ENCODE measurements at regions not wholly inside any gene's neighbourhood (a gene's known extent, or its start where the extent isn't known, plus 50 kb on each side); places are given as distances from the start of the nearest gene placed in this dataset.
"Not testable (repeated sequence)": the region's sequence is repeated elsewhere in the genome, so short reads cannot be mapped to it uniquely, and the experiment has no call there.

- no peak for DNase-seq
Measured at GRCh38 chrX:112577146-112577545, 102.6 kb downstream of the LHFPL1 start.

- DNase-seq: no peak
Measured at GRCh38 chrX:112571388-112571787, 108.3 kb downstream of the LHFPL1 start.

- DNase-seq: no peak
Measured at GRCh38 chrX:112555831-112556230, 123.9 kb downstream of the LHFPL1 start.

- DNase-seq: no peak
Measured at GRCh38 chrX:112545051-112545450, 134.7 kb downstream of the LHFPL1 start.

- DNase-seq: no peak
Measured at GRCh38 chrX:112536544-112536943, 143.2 kb downstream of the LHFPL1 start.

- DNase-seq: no peak
Measured at GRCh38 chrX:112527903-112528302, 151.8 kb downstream of the LHFPL1 start.

- no peak for DNase-seq
Measured at GRCh38 chrX:112521676-112522075, 158.1 kb downstream of the LHFPL1 start.

- DNase-seq: no peak
Measured at GRCh38 chrX:112520124-112520523, 159.6 kb downstream of the LHFPL1 start.

- no peak for DNase-seq
Measured at GRCh38 chrX:112513154-112513553, 166.6 kb downstream of the LHFPL1 start.

- DNase-seq: no peak
Measured at GRCh38 chrX:112512509-112512908, 167.2 kb downstream of the LHFPL1 start.

GRCh38 chrX:112510629-112511028 lies 169.1 kb downstream of the LHFPL1 start:
- DNase-seq: no peak

- no peak for DNase-seq
Measured at GRCh38 chrX:112477653-112478052, 202.1 kb downstream of the LHFPL1 start.

- DNase-seq: no peak
Measured at GRCh38 chrX:112473654-112474053, 206.1 kb downstream of the LHFPL1 start.

GRCh38 chrX:112470551-112470950 lies 209.2 kb downstream of the LHFPL1 start:
- no peak for DNase-seq

GRCh38 chrX:112461949-112462450 lies 217.7 kb downstream of the LHFPL1 start:
- DNase-seq: not testable (repeated sequence)

- no peak for DNase-seq
Measured at GRCh38 chrX:112457788-112458187, 221.9 kb downstream of the LHFPL1 start.

- no peak for DNase-seq
Measured at GRCh38 chrX:112450810-112451209, 228.9 kb downstream of the LHFPL1 start.

GRCh38 chrX:112440277-112440676 lies 239.5 kb downstream of the LHFPL1 start:
- no peak for DNase-seq

GRCh38 chrX:112424166-112424565 lies 255.6 kb downstream of the LHFPL1 start:
- DNase-seq: no peak

GRCh38 chrX:112391313-112391712 lies 288.4 kb downstream of the LHFPL1 start:
- DNase-seq: no peak

GRCh38 chrX:112381649-112382298 lies 298.0 kb downstream of the LHFPL1 start:
- peak; percentile 22 for DNase-seq

GRCh38 chrX:112380541-112381278 lies 298.1 kb upstream of the TRPC5 start:
- DNase-seq: no peak

- no peak for DNase-seq
Measured at GRCh38 chrX:112377481-112377880, 294.9 kb upstream of the TRPC5 start.

GRCh38 chrX:112368371-112368770 lies 285.8 kb upstream of the TRPC5 start:
- DNase-seq: no peak

Measured in GF-D8 (cell line).